LNCaP clone FGC (cell line): ENCODE measurements at regions not wholly inside any gene's neighbourhood (a gene's known extent, or its start where the extent isn't known, plus 50 kb on each side); places are given as distances from the start of the nearest gene placed in this dataset.

ENCODE experiments used
- DNase-seq: peaks from one replicate; pipeline ENCODE4 v3.0.0-alpha.2; 2011; ENCODE audit warnings: low read depth
- H3K4me3 ChIP-seq: 2 replicates; pipeline ENCODE4 v1.5.1; 2011; ENCODE audit warnings: mild to moderate bottlenecking, low read depth, low read length, control low read depth
- TF ChIP-seq, protein P1 (sequence below): IDR thresholded peaks from 2 replicates; pipeline ENCODE4 v1.5.1; 2012; ENCODE audit warnings: mild to moderate bottlenecking; ENCODE audit not compliant: control insufficient read depth, insufficient read depth; ENCODE audit errors: extremely low read depth

DNA sequence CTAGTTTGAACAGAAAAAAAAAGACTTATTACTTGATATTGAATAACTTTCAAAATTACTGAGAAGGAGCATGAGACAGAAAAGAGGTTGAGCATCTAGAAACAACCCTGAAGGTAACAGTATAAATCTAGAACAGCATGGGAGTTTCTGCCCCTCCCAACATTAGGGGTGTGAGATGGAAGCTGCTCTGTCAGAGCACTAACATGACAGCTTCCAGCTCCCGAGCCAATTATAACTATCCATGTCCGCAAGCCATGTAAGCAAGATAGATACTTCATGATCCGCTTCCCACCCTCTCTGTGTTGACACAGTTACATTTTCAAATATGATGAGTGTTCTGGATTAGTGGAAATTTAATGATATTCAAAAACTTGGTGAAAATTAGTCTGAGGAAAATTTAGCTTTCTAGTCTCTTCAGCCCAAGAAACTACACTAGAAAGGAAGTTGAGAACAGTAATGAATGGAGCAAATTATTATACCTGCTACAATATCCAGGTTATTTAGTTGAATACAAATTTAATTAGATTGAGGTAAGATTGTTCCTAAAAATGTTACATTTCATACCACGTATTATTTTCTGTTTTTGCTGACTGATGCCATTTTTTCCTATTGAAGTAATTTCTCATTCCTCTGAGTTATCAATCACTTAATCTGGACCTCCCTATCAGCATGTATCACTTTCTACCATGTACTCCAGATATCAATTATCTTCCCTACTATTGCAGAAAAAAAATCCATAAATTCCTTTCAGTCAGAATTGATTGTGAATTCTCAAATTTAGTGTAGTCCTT, 129.3 kb upstream of the SLIT2 start:
- TF ChIP-seq, protein P1, sequence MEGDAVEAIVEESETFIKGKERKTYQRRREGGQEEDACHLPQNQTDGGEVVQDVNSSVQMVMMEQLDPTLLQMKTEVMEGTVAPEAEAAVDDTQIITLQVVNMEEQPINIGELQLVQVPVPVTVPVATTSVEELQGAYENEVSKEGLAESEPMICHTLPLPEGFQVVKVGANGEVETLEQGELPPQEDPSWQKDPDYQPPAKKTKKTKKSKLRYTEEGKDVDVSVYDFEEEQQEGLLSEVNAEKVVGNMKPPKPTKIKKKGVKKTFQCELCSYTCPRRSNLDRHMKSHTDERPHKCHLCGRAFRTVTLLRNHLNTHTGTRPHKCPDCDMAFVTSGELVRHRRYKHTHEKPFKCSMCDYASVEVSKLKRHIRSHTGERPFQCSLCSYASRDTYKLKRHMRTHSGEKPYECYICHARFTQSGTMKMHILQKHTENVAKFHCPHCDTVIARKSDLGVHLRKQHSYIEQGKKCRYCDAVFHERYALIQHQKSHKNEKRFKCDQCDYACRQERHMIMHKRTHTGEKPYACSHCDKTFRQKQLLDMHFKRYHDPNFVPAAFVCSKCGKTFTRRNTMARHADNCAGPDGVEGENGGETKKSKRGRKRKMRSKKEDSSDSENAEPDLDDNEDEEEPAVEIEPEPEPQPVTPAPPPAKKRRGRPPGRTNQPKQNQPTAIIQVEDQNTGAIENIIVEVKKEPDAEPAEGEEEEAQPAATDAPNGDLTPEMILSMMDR = no peak
- DNase-seq = no peak
- no peak overlapping the region for H3K4me3 ChIP-seq

DNA sequence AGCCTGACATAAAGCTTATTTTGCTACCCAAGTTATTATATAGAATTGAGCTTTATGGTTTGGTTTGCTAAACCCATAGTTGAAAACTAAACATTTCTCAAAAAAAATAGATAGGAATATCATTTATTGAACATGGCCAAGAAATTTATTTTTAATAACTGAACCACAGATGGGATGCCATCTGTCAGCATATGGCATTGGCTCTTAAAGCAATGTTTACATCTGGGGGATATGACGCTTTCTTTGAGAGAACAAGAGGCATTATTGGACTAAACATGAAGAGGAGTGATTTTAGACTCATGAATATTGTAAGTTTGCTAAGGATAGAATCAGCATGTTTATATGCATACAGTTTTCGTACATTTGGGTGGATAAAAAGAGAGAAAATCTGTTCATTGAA, 132.6 kb upstream of the SLIT2 start:
- DNase-seq = no peak
- TF ChIP-seq, protein P1 = no peak
- no peak overlapping the region for H3K4me3 ChIP-seq

DNA sequence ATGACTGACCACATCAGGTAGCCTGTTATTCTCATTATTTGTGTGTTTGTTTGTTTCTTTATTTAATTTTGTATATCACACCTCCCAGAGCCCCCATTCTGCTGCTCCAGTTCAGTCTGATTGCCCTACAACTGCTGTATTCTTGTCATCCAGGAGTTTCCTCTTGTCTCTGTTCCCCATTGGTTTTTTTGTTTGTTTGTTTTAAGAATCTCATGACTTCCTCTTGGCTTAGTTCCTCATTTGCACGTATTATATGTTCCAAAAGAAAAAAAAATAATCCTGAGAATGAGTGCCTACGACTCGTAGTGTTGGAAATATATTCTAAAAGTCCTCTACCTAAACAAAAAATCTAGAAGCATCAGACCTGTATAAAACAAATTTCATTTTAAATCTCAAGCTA, 142.3 kb upstream of the SLIT2 start:
- TF ChIP-seq, protein P1 = no peak
- DNase-seq = peak; percentile 11

DNA sequence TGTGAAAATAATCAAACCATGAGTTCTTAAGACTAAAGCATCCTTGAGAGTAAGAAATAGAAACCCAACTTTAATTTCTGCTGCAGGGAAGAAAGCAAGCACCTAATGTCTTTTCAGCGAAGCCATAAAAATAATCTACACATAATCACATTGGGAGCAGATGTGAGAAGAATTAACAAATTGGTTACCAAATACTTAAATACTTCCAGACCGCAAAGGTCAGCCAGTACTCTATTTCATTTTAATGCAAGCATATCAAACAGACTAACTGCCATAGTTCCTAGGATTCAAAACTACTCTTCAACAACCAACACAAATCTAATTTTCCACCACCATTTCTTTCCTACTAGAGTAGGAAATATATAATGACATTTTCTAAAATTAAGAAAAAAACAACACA, 144.8 kb upstream of the SLIT2 start:
- TF ChIP-seq, protein P1 = no peak
- DNase-seq = no peak
- H3K4me3 ChIP-seq = no peak overlapping the region

More for the DNA sequence above, 142.3 kb upstream of the SLIT2 start:
- no peak overlapping the region for H3K4me3 ChIP-seq

DNA sequence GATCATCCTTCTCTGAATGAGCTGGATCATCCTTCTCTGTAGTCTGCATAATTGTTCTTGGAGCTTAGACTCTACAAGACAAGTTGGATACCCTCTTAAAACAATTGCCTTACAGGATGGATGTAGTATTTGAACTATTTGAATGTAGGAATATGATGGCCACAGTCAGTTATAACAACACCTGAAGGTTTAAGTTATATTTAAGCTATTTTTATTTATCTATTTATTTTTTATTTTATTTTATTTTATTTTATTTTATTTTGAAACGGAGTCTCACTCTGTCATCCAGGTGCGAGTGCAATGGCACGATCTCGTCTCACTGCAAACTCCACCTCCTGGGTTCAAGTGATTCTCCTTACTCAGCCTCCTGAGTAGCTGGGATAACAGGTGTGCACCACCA, 149.9 kb upstream of the SLIT2 start:
- no peak overlapping the region for H3K4me3 ChIP-seq
- TF ChIP-seq, protein P1 = no peak
- DNase-seq = no peak

DNA sequence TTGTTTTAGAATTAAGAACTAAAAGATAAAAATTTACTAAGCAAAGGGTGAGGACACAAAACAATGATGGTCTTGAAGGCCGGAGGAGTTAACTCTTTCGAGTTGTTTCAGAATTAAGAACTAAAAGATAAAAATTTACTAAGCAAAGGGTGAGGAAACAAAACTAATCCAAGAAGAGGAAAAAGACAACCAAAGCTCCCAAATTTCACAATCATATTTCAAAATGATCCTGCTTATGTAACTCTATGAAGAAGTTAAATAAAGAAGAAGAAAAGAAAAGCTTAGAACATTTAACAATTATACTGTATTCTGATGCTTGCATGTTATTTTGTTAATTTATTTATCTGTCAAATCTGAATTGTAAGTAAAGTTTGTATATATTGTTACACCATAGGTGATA, 154.8 kb upstream of the SLIT2 start:
- DNase-seq = no peak
- TF ChIP-seq, protein P1 = no peak
- H3K4me3 ChIP-seq = no peak overlapping the region

DNA sequence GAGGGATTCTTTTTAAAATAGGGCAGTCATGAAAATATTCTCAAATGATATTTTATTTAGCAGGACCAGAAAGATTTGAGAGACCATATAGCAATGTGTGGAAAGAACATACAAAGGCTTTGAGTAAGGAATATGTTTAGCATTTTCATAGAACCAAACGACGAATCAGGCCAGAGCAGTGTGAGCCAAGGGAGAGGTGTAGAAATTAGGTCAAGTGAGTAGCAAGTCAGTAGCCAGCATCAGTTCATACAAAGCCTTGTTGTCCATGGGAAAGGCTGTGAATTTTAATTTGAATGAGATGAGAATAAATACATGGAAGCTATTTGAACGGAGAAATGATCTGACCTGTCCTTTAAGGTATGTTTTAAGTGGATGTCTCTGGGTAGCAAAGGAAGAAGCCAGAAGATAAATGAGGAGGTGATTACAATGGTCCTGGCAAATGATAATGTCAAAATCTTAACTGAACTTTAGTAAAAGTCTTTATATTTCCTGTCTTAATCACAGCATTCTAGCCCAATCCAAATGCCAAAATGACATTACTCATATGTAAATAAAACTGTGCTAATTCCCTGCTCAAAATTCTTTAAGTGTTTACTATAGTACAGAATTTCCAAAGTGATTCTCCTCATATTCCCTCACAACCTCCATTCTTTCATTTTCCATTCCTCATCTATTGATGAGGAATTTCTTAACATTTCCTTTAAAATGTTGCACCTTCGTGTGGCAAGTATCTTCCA, 155.7 kb upstream of the SLIT2 start:
- no peak overlapping the region for H3K4me3 ChIP-seq
- TF ChIP-seq, protein P1 = no peak
- DNase-seq = no peak
